ENCODE measurements at regions not wholly inside any gene's neighbourhood (a gene's known extent, or its start where the extent isn't known, plus 50 kb on each side); places are given as distances from the start of the nearest gene placed in this dataset.

- intact Hi-C loops (cut with micrococcal nuclease; ENCODE audit: unreplicated experiment), result no loop called here
- CTCF ChIA-PET (ENCODE audit: low intra/inter-chr PET ratio, low total read pairs), result no interaction called here
- no peak for DNase-seq (ENCODE audit: low spot score)
These were observed 360.5 kb upstream of the API5 start for GRCh38 chr11:42951266-42951665.

More at GRCh38 chr11:42951266-42951665, 360.5 kb upstream of the API5 start:
- H3K36me3 ChIP-seq (replicated peaks in 1 of 2; ENCODE audit: control insufficient read depth in 1 of 2, insufficient read depth in 2 of 2, low read length in 2 of 2), result no peaks in the 10 kb centered on the region
- no peak overlapping the region for H2AFZ ChIP-seq (ENCODE audit: low read length)
- FAIRE-seq, result no peak
- ATAC-seq, result no peak
- H3K27ac ChIP-seq (ENCODE audit: extremely low read length, insufficient read depth, low read length), result no peak overlapping the region
- no peak for TF ChIP-seq ATF4 (CRISPR knock-in tag; IDR thresholded peaks at IDR 0.05)
- peak; percentile 56; the same call in 1 of the 2 replicates for TF ChIP-seq MAFF (IDR thresholded peaks at IDR 0.05; ENCODE audit: low read depth, low read length)
- TF ChIP-seq ZKSCAN5 (CRISPR knock-in tag; IDR thresholded peaks at IDR 0.05), result no peak
- TF ChIP-seq NFE2 (CRISPR knock-in tag; IDR thresholded peaks at IDR 0.05), result no peak
- TF ChIP-seq MLX (CRISPR knock-in tag; IDR thresholded peaks at IDR 0.05), result no peak
- TF ChIP-seq TFE3 (CRISPR knock-in tag; IDR thresholded peaks at IDR 0.05), result no peak
- no peak for TF ChIP-seq SMARCC2 (IDR thresholded peaks at IDR 0.05)
- no peak for TF ChIP-seq ZFP1 (CRISPR knock-in tag; IDR thresholded peaks at IDR 0.05)
- no peak for TF ChIP-seq TGIF2 (CRISPR knock-in tag; IDR thresholded peaks at IDR 0.05)
- TF ChIP-seq MEF2D (CRISPR knock-in tag; IDR thresholded peaks at IDR 0.05), result no peak
- TF ChIP-seq MAFK (conservative IDR thresholded peaks at IDR 0.05 in 1 of 2, IDR thresholded peaks at IDR 0.05 in 1 of 2; ENCODE audit: low read length in 2 of 2), result peak; percentile 51 to 87
- no TSS peak for BruUV-seq (replicated peaks)
- no peaks in the 10 kb centered on the region for H4K20me1 ChIP-seq (ENCODE audit: insufficient read depth, low read length)
- 0 out of 2 replicates have a peak, but pooled peaks cover 5% of the 10 kb centered on the region for H3K9me3 ChIP-seq (ENCODE audit: low read length)
- WGBS (ENCODE audit: low lambda C conversion rate), result 0% methylated on average over 1 of the region's 1 CpG
- H3K9ac ChIP-seq (ENCODE audit: insufficient read depth, low read depth, low read length), result no peak overlapping the region
- POLR2A ChIA-PET, result no interaction called here
- H3K4me1 ChIP-seq (ENCODE audit: insufficient read depth, low read length), result no peaks in the 10 kb centered on the region
- H3K79me2 ChIP-seq (ENCODE audit: insufficient read depth, low read length), result no peaks in the 10 kb centered on the region
- in situ Hi-C loops (cut with HindIII; ENCODE audit: extremely low pct_ligation_motif_present, low pct_unique_long_range_greater_than_20kb), result no loop called here
- H3K4me3 ChIP-seq (replicated peaks in 1 of 3; ENCODE audit: insufficient read depth in 1 of 3, low read depth in 2 of 3, low read length in 3 of 3), result no peak overlapping the region
- H3K27me3 ChIP-seq (ENCODE audit: control insufficient read depth in 1 of 2, insufficient read depth in 2 of 2, low read length in 2 of 2), result no peaks in the 10 kb centered on the region
- H3K4me2 ChIP-seq (ENCODE audit: low read depth, low read length), result no peak overlapping the region
